Activated naive CD8-positive, alpha-beta T cell treated with anti-CD3 and anti-CD28 coated beads, Interleukin-2, amount 50 U/mL, for 16 hours (primary cell): ENCODE measurements at regions not wholly inside any gene's neighbourhood (a gene's known extent, or its start where the extent isn't known, plus 50 kb on each side); places are given as distances from the start of the nearest gene placed in this dataset.

Source experiments
- DNase-seq: peaks from one replicate; pipeline ENCODE4 v3.0.0-alpha.2; 2020; ENCODE audit warnings: low read depth, low spot score

GRCh38 chr6:19033683-19034082 is 646.5 kb downstream of the RNF144B start:
- no peak for DNase-seq

- no peak for DNase-seq
These were observed 647.8 kb downstream of the RNF144B start for GRCh38 chr6:19034986-19035385.

- DNase-seq = no peak
These were observed 648.5 kb downstream of the RNF144B start for GRCh38 chr6:19035461-19036195.

- DNase-seq = no peak
These were observed 649.0 kb downstream of the RNF144B start for GRCh38 chr6:19036196-19036555.

- DNase-seq = no peak
These were observed 650.5 kb downstream of the RNF144B start for GRCh38 chr6:19037607-19038006.

GRCh38 chr6:19039287-19039686 is 652.1 kb downstream of the RNF144B start:
- no peak for DNase-seq

GRCh38 chr6:19041906-19042305 is 654.8 kb downstream of the RNF144B start:
- DNase-seq = no peak

GRCh38 chr6:19042420-19042819 is 655.3 kb downstream of the RNF144B start:
- DNase-seq = no peak

DNA sequence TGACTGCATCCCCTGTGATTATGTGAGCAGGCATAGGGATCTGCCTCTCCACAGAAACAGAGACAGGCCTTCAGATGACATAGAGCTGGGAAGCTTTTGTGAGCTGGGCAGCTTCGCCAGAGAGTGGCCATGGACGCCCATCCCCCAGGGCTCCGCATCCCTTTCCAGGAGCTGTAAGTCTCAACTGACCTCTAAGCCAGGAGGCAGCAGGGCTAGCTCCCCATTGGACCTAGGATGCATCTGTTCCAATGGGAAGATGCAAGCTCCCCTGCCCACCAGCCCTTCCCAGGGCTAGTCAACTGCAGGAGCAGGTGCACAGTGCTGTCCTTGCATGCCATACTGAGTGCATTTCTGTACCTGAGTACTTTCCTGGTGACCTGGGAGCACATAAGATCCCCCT is 663.6 kb downstream of the RNF144B start:
- DNase-seq = no peak

- DNase-seq = no peak
These were observed 665.1 kb downstream of the RNF144B start for GRCh38 chr6:19052219-19052618.

DNA sequence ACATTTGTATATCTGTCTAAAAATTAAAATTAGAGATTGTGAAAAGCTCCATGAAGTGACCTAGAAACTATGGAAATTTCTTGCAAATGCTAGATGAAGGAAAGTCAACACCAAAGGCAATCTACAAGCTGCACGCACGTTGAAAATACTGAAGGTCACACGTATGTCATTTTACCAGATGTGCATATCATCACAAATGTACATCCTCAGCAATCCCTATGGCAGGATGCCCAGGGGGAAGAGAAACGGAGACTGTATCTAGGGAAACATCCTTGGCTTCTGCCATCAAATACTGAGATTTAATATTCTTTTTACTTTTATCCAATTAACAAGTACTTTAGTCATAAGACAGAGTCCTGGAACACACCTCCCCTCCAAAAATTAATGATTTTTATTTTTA is 672.0 kb downstream of the RNF144B start:
- no peak for DNase-seq

- no peak for DNase-seq
These were observed 680.0 kb downstream of the RNF144B start for GRCh38 chr6:19067165-19067564.

GRCh38 chr6:19070520-19070919 is 683.4 kb downstream of the RNF144B start:
- DNase-seq = no peak

DNA sequence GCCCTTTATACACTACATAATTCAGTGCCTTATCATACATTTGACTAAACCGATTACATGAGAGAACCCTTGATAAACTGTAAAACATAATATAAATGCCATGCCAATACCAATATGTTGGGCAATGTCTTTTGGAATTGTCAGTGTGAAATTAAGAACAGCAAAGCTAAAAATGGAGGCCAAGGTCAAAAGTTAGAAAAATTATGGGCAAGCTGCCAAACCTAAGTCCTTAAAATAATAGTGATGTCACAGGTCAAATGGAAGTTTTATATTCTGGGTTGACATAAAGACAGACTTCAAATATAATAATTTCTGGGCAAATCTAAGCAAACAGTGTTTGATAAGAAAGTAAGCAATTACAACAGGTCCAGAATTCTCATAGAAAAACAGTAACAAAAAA is 696.7 kb downstream of the RNF144B start:
- DNase-seq = no peak

DNA sequence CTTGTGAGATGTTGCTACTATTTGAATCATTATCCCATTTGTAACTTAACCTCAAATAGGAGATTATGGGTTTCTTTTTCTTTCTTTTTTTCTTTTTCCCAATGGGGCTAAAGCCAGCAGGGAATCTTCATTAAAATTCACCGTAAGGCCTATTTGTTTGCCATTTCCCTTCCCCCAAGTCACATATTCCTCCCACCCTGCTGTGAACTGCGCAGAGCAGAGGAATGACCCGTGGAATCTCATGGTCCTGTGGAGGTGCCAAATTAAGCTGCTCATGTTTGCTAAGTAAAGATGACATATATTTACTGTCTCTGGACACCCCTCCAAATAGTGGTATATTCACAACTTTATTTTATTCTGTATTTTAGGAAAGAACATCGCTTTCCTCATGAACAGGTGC is 699.3 kb downstream of the RNF144B start:
- no peak for DNase-seq

- no peak for DNase-seq
These were observed 700.1 kb downstream of the RNF144B start for GRCh38 chr6:19087296-19087695.

DNA sequence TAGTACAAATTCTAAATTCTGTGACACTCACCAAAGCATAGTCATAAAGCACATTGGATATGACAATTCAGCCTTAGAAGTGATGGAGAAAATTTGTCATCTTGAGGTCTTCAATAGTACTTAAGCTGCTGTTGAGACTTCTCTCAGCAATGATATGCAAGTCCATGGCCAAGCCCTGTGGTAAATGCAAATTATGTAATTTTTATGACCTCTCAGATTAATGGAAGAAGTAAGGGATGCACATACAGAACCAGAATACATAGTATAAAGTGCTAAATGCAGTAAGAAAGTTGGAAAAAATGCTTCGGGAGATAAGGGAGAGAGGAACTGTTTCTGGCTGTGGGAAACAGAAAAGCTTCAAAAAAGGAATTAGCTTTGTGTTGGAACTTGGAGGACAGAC is 700.7 kb downstream of the RNF144B start:
- no peak for DNase-seq

GRCh38 chr6:19100752-19101151 is 713.6 kb downstream of the RNF144B start:
- DNase-seq = no peak

- DNase-seq = no peak
These were observed 715.8 kb downstream of the RNF144B start for GRCh38 chr6:19102936-19103335.

GRCh38 chr6:19107468-19107867 is 720.3 kb downstream of the RNF144B start:
- DNase-seq = no peak

- no peak for DNase-seq
These were observed 715.6 kb upstream of the ID4 start for GRCh38 chr6:19121521-19121920.

DNA sequence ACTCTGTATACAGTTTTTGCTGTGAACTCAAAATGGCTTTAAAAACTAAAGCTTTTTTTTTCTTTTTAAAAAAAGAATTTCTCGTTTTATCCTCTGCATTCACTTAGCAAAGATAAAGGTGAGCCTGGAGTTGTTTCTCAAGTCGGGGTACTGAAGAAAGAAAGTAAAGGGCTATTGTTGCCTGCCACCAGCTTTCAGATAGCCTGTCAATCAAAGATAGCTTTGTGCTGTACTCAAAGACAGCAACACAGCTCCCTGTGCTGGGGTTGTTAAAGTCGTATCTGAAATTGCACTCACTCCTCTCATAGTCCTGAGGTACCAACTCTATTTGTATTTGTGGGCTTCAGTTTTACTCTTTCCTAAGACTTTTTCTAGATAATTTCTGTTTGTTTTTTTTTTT is 710.1 kb upstream of the ID4 start:
- no peak for DNase-seq

DNA sequence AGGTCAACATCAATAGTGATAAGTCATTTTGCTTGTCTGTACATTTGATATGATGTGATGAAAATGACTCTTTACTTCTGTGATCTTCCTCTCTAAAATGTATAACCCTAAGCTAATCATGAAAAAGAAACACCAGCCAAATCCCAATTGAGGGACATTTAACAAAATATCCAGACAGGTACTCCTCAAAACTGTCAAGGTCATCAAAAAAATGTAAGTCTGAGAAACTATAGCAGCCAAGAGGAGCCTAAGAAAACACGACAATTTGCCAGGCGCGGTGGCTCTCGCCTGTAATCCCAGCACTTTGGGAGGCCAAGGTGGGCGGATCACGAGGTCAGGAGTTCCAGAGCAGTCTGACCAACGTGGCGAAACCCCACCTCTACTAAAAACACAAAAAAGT is 708.5 kb upstream of the ID4 start:
- DNase-seq = no peak

GRCh38 chr6:19135706-19136105 is 701.5 kb upstream of the ID4 start:
- DNase-seq = no peak
